ENCODE measurements at regions not wholly inside any gene's neighbourhood (a gene's known extent, or its start where the extent isn't known, plus 50 kb on each side); places are given as distances from the start of the nearest gene placed in this dataset.

GRCh38 chrX:129188231-129188630 lies 335.1 kb downstream of the SMARCA1 start:
- ATAC-seq, result no peak
- no peaks in the 10 kb centered on the region for H3K9me3 ChIP-seq
- no peak for TF ChIP-seq CTCF (IDR thresholded peaks at IDR 0.05)
- no peaks in the 10 kb centered on the region for H3K36me3 ChIP-seq
- DNase-seq, result no peak
- H3K4me3 ChIP-seq, result no peak overlapping the region
- H3K27me3 ChIP-seq, result no peaks in the 10 kb centered on the region
- no peaks in the 10 kb centered on the region for H3K4me1 ChIP-seq
- no peak overlapping the region for H3K27ac ChIP-seq
- intact Hi-C loops (cut with DNase I), result no loop called here

GRCh38 chrX:129176710-129177109 lies 346.6 kb downstream of the SMARCA1 start:
- Histone ChIP-seq H3K4me3 (no peak overlapping the region), H3K9me3 (no peaks in the 10 kb centered on the region), H3K4me1 (no peaks in the 10 kb centered on the region), H3K36me3 (no peaks in the 10 kb centered on the region), H3K27me3 (no peaks in the 10 kb centered on the region), H3K27ac (no peak overlapping the region)
- TF ChIP-seq CTCF (IDR thresholded peaks at IDR 0.05), result no peak
- no peak for ATAC-seq
- intact Hi-C loops (cut with DNase I), result no loop called here
- DNase-seq, result no peak

GRCh38 chrX:129161108-129161507 lies 362.2 kb downstream of the SMARCA1 start:
- intact Hi-C loops (cut with DNase I), result no loop called here
- ATAC-seq (no peak), DNase-seq (no peak)
- Histone ChIP-seq H3K4me1 (no peaks in the 10 kb centered on the region), H3K27me3 (no peaks in the 10 kb centered on the region), H3K9me3 (no peaks in the 10 kb centered on the region), H3K4me3 (no peak overlapping the region), H3K36me3 (no peaks in the 10 kb centered on the region), H3K27ac (no peak overlapping the region)
- TF ChIP-seq CTCF (IDR thresholded peaks at IDR 0.05), result no peak

GRCh38 chrX:129158505-129158904 lies 364.8 kb downstream of the SMARCA1 start:
- intact Hi-C loops (cut with DNase I), result no loop called here
- H3K9me3 ChIP-seq, result no peaks in the 10 kb centered on the region

GRCh38 chrX:129145840-129146272 lies 377.4 kb downstream of the SMARCA1 start:
- intact Hi-C loops (cut with DNase I), result no loop called here
- no peaks in the 10 kb centered on the region for H3K4me1 ChIP-seq
- no peak for ATAC-seq
- H3K9me3 ChIP-seq, result no peaks in the 10 kb centered on the region
- H3K4me3 ChIP-seq, result no peak overlapping the region
- no peak for DNase-seq
- H3K27ac ChIP-seq, result no peak overlapping the region
- no peak for TF ChIP-seq CTCF (IDR thresholded peaks at IDR 0.05)
- no peaks in the 10 kb centered on the region for H3K36me3 ChIP-seq
- H3K27me3 ChIP-seq, result no peaks in the 10 kb centered on the region

More at GRCh38 chrX:129158505-129158904, 364.8 kb downstream of the SMARCA1 start:
- no peaks in the 10 kb centered on the region for H3K4me1 ChIP-seq
- H3K27me3 ChIP-seq, result no peaks in the 10 kb centered on the region
- no peak overlapping the region for H3K27ac ChIP-seq
- H3K4me3 ChIP-seq, result no peak overlapping the region
- ATAC-seq, result no peak
- DNase-seq, result no peak
- no peak for TF ChIP-seq CTCF (IDR thresholded peaks at IDR 0.05)
- H3K36me3 ChIP-seq, result no peaks in the 10 kb centered on the region

Data from left lung (tissue), 4 donors.